ENCODE measurements at regions not wholly inside any gene's neighbourhood (a gene's known extent, or its start where the extent isn't known, plus 50 kb on each side); places are given as distances from the start of the nearest gene placed in this dataset.

DNA sequence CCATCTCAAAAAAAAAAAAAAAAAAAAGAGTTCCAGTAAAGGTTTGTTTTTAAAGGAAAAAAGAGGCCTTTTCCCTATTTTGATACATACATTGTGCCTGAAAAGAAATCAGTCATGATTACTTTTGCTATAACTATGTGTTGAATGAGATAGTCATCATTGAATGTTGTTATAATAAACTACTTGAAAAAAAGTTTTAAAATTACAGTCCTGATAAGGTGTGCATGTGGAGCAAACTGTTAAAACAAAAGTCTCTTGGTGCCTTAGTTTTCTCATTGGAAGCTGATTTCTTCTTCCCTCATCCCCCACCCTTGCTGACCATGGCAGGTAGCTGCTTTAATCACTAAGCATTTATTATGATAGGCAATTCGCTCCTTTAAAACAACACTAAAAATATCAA, 172.3 kb upstream of the TBCA start:
- FAIRE-seq = no peak
- DNase-seq (ENCODE audit: insufficient read length, low spot score) = no peak
- TF ChIP-seq POLR2A (IDR thresholded peaks at IDR 0.05; ENCODE audit: low read depth, low read length) = no peak

DNA sequence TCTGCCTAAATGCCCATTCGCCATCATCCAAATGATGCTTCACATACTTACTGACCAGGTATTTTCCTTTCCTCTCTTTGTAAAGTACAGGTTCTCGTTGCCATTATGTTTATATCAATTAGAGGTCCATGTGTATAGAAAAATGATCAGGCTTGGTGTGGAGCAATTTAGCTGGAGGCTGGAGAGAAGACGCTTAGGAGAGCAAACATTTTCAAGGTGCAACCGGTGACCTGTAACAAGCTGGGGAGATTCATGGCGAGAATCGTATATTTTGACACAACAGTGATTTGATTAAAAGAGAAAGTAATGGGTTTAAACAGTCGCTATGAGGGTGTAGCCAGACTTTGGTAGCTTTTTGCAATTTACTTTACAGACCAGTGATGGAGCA, 170.9 kb upstream of the TBCA start:
- FAIRE-seq (no peak), DNase-seq (ENCODE audit: insufficient read length, low spot score) (no peak)
- no peak for TF ChIP-seq POLR2A (IDR thresholded peaks at IDR 0.05; ENCODE audit: low read depth, low read length)

DNA sequence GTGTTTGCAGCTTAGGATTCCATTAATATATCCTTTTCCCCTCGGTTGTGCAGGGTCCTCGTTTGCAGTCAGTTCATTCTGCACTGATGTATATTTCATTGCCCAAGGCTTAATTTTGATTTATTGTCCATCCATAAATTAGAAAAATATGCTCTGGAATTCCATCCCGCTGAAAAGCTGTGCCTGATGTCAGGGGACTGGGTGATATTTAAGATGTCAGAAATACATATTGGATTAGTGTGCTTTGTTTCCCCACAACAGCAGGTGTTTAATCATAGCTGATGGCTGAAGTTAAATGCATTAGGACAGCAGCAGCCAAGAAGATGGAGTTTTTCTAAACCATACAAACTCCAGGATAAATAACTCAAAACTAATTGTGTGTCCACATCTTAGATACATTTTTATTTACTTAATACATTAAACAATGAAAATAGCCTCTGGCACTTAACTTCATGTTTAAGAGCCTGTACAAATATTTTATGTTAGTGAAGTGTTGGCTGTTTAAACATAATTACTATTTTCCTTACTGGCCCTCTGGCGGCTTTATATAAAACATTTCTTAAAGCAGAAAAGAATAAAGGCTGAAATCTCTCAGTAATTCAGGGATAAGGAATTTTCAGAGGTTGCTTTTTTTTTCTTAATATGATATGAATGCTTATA, 170.4 kb upstream of the TBCA start:
- DNase-seq (ENCODE audit: insufficient read length, low spot score) = no peak
- TF ChIP-seq POLR2A (IDR thresholded peaks at IDR 0.05; ENCODE audit: low read depth, low read length) = no peak
- no peak for FAIRE-seq

DNA sequence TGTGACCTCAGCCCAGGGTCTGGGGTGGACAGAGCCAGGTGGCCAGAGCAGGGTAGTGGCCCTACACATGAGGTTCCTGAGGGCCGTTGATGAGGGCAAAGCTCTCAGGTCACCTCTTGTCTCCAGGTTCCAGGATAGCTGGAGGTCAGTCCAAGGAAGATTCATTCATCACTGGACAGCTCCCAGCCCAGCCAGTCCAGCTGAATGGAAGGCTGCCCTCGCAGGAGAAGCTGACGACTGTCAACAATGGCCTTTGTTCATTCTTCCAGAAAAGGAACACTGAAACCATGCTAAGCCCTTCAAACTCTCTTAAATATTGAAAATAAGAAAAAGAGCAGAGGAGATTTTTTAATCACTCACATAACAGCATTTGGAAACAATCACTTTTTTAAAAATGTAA, 169.7 kb upstream of the TBCA start:
- no peak for TF ChIP-seq POLR2A (IDR thresholded peaks at IDR 0.05; ENCODE audit: low read depth, low read length)
- DNase-seq (ENCODE audit: insufficient read length, low spot score) (no peak), FAIRE-seq (no peak)

DNA sequence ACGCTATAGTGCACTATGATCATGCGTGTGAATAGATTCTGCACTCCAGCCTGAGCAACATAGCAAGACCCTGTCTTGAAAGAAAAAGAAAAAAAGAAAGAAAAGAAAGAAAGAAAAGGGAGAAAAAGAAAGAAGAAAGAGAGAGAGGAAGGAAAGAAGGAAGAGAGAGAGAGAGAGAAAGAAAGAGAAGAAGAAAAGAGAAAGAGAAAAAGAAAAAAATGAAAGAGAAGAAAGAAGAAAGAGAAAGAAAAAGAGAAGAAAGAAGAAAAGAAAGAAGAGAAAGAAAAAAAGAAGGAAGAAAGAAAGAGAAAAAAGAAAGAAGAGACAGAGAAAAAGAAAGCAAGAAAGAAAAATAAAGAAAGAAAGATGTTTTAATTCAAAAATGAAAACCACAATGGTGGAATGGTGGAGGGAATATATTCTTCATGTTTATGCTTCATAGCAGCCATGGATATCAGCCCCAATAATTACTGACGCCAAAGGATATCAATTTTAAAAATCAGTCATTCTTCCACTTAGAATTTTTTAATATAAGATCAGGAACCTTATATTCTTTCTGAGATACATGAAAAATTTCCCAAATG, 168.7 kb upstream of the TBCA start:
- no peak for TF ChIP-seq POLR2A (IDR thresholded peaks at IDR 0.05; ENCODE audit: low read depth, low read length)
- DNase-seq (ENCODE audit: insufficient read length, low spot score) (no peak), FAIRE-seq (no peak)

DNA sequence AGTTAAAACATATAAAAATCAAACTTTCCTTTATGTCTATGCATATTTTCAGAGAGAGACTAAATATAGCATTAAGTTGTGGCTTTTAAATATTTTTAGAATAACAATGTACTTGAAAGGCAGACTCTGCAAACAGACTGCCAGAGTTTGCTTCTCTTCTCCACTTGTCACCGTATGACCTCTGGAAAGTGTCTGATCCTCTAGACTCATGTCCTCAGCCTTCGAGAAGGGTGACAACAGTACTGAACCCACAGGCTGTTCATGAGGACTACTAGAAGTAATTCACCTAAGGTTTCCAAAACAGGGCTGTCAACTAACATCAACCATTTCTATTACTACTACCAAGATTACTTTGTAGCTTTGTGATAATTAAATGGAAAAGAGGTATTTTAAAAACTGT, 167.7 kb upstream of the TBCA start:
- no peak for FAIRE-seq
- no peak for TF ChIP-seq POLR2A (IDR thresholded peaks at IDR 0.05; ENCODE audit: low read depth, low read length)
- DNase-seq (ENCODE audit: insufficient read length, low spot score) = no peak

DNA sequence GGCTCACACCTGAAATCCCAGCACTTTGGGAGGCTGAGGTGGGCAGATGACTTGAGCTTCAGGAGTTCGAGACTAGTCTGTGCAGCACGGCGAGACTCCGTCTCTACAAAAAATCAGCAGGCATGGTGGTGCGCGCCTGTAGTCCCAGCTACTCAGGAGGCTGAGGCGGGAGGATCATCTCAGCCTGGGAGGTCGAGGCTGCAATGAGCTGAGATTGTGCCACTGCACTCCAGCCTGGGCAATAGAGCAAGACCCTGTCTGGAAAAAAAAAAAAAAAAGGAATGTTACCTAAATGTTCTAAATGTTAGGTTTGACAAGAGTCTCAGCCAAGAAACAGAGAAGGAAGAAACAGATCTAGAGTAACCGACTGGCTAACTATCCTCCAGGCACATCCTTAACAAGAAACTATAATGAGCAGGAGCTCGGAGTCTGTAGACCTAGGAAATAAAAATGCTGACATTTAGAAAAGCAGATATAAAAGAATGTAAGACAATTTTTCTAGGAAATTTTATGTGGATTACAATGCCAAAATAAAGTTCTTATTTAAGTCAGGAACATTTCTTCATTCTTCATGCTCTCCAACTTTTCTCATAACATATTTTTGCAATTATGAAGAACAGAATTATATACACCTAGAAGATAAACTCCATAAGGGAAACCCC, 166.6 kb upstream of the TBCA start:
- FAIRE-seq (no peak), DNase-seq (ENCODE audit: insufficient read length, low spot score) (no peak)
- no peak for TF ChIP-seq POLR2A (IDR thresholded peaks at IDR 0.05; ENCODE audit: low read depth, low read length)

DNA sequence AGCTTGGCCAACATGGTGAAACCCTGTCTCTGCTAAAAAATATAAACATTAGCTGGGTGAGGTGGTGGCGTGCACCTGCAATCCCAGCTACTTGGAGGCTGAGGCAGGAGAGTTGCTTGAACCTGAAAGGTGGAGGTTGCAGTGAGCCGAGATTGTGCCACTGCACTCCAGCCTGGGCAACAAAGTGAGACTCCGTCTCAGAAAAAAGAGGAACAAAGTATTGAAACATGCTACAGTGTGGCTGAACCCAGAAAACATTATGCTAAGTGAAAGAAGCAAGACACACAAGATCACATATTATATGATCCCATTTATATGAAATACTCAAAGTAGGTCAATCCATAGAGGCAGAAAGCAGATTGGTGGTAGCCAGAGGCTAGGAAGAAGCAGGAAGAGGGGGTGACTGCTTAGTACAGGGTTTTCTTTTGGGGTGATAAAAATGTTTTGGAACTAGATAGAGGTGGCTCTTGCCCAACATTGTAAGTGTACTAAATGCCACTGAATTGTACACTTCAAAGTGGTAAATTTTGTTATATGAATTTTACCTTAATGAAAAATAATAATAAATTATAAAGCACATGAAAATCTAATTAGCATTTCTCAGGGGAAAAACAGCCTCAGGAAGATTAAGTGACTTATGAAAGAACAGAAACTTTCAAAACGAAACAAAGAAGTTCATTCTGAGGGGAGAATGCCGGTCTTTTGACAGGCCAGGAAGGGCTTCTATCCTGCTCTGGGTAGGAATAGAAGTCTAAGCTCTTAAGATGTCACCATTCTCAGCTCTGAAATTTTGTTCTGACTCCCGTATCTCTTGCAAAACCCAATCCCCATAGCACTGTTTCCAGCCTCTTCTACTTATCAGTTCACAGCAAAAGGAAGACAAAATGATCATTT, 161.1 kb upstream of the TBCA start:
- DNase-seq (ENCODE audit: insufficient read length, low spot score) (no peak), FAIRE-seq (no peak)
- no peak for TF ChIP-seq POLR2A (IDR thresholded peaks at IDR 0.05; ENCODE audit: low read depth, low read length)

DNA sequence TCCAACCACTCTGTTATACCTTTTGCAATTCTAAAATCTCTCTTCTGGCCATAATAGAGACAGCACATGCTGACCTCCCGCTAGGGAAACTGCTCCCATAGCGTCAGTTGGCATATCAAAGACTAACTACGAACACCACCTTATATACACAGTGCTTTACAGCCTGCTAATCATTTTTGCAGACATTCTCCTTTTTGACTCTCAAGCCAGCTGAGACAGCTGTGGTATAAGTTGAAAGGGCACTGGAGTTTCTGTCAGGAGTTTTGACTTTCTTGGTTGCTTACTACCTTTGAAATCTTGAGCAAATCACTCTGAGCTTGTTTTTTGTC, 160.2 kb upstream of the TBCA start:
- DNase-seq (ENCODE audit: insufficient read length, low spot score) (no peak), FAIRE-seq (no peak)
- TF ChIP-seq POLR2A (IDR thresholded peaks at IDR 0.05; ENCODE audit: low read depth, low read length) = no peak

DNA sequence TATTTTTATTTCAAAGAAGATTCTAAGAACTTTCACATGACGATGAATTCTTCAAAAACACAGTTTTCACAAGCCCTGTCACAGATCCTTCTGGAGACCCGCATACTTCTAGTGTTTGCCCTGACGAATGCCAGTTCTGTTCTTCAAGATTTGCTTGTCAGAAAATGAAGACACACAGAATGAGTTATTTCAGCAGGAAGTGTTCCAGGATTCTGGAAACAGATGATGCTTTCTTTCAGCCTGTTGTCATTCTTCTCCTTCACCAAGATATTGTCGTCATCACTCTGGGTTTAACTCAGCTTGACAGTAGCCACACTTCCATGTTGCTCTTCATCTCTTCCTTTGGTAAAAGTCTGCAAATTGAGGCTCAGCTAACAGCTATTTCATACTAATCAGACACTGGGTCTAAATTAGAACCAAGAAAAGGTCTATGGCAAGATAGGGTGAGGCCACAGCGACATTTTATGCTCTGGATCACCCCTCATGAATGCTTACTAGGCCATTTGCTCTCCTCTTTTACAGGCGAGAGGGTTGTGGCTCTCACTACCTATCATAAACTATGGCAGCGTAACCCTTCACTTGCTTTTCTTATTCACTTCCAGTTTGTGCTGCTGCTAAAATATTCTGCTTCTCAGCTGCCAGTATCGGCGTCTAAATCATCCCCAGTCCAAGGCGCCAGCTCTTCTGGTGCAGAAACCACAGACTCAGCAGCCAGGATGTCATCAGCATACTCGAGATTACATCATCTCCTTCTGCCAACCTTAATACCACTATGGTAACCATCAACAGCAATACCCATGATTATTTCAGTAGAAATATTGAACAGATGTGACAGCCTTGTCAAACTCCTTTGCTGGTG, 159.6 kb upstream of the TBCA start:
- DNase-seq (ENCODE audit: insufficient read length, low spot score) (no peak), FAIRE-seq (no peak)
- no peak for TF ChIP-seq POLR2A (IDR thresholded peaks at IDR 0.05; ENCODE audit: low read depth, low read length)

DNA sequence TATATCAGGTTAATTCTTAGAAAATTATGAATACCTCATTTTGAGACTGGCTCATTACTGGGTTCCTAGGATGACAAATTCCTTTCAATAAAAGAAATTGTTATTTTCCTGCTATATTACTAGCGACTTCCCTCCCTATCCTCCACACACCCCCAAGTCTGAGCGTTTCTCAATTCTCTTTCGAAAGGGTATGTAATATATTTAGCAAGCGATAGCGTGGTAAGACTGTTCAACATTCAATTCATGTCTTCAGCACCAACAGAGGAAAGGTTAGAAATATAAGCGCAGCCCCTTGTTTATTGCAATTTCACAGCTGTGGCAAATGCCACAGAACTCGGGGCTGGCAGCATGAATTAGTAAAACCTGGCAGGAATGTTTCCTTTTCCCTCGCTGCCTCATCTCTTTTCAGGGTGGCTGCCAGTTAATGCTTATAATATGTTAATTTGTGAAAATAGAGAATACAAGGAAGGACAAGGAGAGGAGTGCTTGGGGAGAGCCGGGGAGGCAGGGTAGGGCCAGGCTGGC, 152.7 kb upstream of the TBCA start:
- TF ChIP-seq POLR2A (IDR thresholded peaks at IDR 0.05; ENCODE audit: low read depth, low read length) = no peak
- DNase-seq (ENCODE audit: insufficient read length, low spot score) = no peak

DNA sequence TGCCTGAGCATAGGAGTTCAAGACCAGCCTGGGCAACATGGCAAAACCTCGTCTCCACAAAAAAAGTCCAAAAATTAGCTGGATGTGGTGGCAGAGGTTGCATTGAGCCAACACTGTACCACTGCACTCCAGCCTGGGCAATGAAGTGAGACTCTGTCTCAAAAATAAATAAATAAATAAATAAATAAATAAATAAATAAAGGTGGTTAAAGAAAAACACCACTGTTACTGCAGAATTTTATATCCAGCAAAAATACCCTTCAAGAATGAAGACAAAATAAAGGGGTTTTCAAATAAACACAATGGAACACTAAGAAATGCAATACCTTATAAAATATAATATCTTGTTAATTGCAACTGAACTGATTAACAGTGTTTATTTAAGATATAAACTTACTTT, 150.2 kb upstream of the TBCA start:
- no peak for TF ChIP-seq POLR2A (IDR thresholded peaks at IDR 0.05; ENCODE audit: low read depth, low read length)
- FAIRE-seq (no peak), DNase-seq (ENCODE audit: insufficient read length, low spot score) (no peak)

More for the DNA sequence above, 152.7 kb upstream of the TBCA start:
- no peak for FAIRE-seq

DNA sequence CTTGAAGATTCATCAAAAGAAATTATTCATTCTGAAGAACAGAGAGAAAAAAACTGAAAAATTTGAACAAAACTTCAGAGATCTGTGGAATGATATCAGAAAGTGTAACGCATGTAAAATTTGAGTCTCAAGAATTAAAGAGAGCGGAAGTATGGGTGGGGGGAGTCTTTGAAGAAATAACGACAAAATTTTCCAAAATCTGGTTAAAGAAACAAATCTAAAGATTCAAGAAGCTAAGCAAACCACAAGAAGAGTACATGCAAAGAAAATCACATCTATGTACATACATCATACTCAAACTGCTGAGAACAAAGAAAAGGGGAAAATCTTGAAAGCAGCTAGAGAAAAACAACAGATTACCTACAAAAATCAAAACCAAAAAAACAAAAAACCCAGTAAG, 149.4 kb upstream of the TBCA start:
- no peak for DNase-seq (ENCODE audit: insufficient read length, low spot score)
- TF ChIP-seq POLR2A (IDR thresholded peaks at IDR 0.05; ENCODE audit: low read depth, low read length) = no peak
- FAIRE-seq = no peak

Measured in H54 (cell line).